NCI-H2107 (cell line): ENCODE measurements at regions not wholly inside any gene's neighbourhood (a gene's known extent, or its start where the extent isn't known, plus 50 kb on each side); places are given as distances from the start of the nearest gene placed in this dataset.
"Not testable (repeated sequence)": the region's sequence is repeated elsewhere in the genome, so short reads cannot be mapped to it uniquely, and the experiment has no call there.

Experiments
- DNase-seq: peaks from one replicate; lab custom pipeline; 2025; lab: John Stamatoyannopoulos, UW

- DNase-seq = not testable (repeated sequence)
Measured at GRCh38 chr1:99444211-99444927, 180.1 kb downstream of the PLPPR4 start.

- no peak for DNase-seq
Measured at GRCh38 chr1:99445071-99445470, 180.8 kb downstream of the PLPPR4 start.

- DNase-seq = no peak
Measured at GRCh38 chr1:99445486-99445885, 181.2 kb downstream of the PLPPR4 start.

GRCh38 chr1:99447721-99448120, 183.4 kb downstream of the PLPPR4 start:
- no peak for DNase-seq

GRCh38 chr1:99455760-99456159, 190.2 kb upstream of the PALMD start:
- DNase-seq = no peak

- no peak for DNase-seq
Measured at GRCh38 chr1:99456536-99456935, 189.4 kb upstream of the PALMD start.

GRCh38 chr1:99457381-99458165, 188.3 kb upstream of the PALMD start:
- no peak for DNase-seq

- DNase-seq = no peak
Measured at GRCh38 chr1:99461499-99461898, 184.4 kb upstream of the PALMD start.

- no peak for DNase-seq
Measured at GRCh38 chr1:99464738-99465137, 181.2 kb upstream of the PALMD start.

- DNase-seq = no peak
Measured at GRCh38 chr1:99465176-99465900, 180.6 kb upstream of the PALMD start.

GRCh38 chr1:99467645-99468044, 178.3 kb upstream of the PALMD start:
- no peak for DNase-seq

- DNase-seq = no peak
Measured at GRCh38 chr1:99469550-99469971, 176.4 kb upstream of the PALMD start.

- DNase-seq = no peak
Measured at GRCh38 chr1:99472893-99473292, 173.0 kb upstream of the PALMD start.

GRCh38 chr1:99474350-99474893, 171.5 kb upstream of the PALMD start:
- DNase-seq = no peak

GRCh38 chr1:99476058-99476457, 169.9 kb upstream of the PALMD start:
- DNase-seq = no peak

- DNase-seq = peak; percentile 55
Measured at GRCh38 chr1:99481391-99481996, 164.4 kb upstream of the PALMD start.

GRCh38 chr1:99482286-99482685, 163.6 kb upstream of the PALMD start:
- no peak for DNase-seq

GRCh38 chr1:99482750-99483149, 163.2 kb upstream of the PALMD start:
- DNase-seq = no peak

- DNase-seq = no peak
Measured at GRCh38 chr1:99490031-99490430, 155.9 kb upstream of the PALMD start.

- no peak for DNase-seq
Measured at GRCh38 chr1:99496067-99496466, 149.8 kb upstream of the PALMD start.

GRCh38 chr1:99497690-99498089, 148.2 kb upstream of the PALMD start:
- DNase-seq = no peak

- no peak for DNase-seq
Measured at GRCh38 chr1:99500541-99500940, 145.4 kb upstream of the PALMD start.
